ENCODE measurements at regions not wholly inside any gene's neighbourhood (a gene's known extent, or its start where the extent isn't known, plus 50 kb on each side); places are given as distances from the start of the nearest gene placed in this dataset.
"Not testable (repeated sequence)": the region's sequence is repeated elsewhere in the genome, so short reads cannot be mapped to it uniquely, and the experiment has no call there.

DNA sequence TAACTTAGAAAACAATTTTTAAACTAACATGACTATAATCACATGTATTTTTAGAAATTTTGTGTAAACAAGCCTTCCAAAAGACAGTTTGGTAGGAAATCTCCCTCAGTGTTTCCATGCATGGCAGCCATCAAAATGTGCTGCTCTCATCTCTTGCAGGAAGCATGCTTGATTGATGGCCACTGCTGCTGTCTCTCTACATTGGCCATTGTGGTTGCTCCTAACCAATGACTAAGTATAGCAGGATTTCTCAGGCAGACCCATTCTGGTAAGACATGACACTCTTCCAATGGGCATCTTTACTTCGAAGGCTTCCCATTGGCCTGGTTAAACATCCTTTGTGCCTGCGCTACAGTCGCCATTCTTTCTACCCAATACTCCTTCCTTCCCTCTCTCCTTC is 78.9 kb upstream of the GUCY1A1 start:
- TF ChIP-seq, protein P1, sequence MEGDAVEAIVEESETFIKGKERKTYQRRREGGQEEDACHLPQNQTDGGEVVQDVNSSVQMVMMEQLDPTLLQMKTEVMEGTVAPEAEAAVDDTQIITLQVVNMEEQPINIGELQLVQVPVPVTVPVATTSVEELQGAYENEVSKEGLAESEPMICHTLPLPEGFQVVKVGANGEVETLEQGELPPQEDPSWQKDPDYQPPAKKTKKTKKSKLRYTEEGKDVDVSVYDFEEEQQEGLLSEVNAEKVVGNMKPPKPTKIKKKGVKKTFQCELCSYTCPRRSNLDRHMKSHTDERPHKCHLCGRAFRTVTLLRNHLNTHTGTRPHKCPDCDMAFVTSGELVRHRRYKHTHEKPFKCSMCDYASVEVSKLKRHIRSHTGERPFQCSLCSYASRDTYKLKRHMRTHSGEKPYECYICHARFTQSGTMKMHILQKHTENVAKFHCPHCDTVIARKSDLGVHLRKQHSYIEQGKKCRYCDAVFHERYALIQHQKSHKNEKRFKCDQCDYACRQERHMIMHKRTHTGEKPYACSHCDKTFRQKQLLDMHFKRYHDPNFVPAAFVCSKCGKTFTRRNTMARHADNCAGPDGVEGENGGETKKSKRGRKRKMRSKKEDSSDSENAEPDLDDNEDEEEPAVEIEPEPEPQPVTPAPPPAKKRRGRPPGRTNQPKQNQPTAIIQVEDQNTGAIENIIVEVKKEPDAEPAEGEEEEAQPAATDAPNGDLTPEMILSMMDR (IDR thresholded peaks at IDR 0.05; ENCODE audit: partially characterized antibody, unreplicated experiment): no peak
- H3K36me3 Mint-ChIP-seq (ENCODE audit: unreplicated experiment): no peaks in the 10 kb centered on the region

DNA sequence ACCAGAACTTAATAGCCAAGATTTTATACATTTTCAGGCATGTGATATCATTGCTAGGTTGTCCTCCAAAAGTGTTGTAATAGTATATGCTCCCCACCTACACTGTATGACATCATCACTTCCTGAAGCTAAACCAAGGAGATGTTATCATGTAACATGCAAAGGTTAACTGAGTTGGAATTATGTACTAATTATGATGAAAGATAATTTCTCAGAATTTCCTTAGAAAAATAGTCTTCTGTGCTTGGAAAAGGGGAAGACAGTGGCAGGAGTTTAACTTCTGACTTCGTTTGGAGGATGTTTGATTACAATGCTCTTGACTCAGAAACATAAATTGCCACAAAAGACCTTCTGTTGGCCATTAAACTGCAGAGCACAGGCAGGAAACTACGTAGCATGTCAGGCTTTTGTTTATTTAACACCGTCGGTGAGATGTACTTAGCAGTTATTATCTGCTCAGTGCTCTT is 83.6 kb upstream of the GUCY1A1 start:
- H3K27me3 Mint-ChIP-seq (ENCODE audit: unreplicated experiment): no peaks in the 10 kb centered on the region
- H3K4me1 Mint-ChIP-seq (ENCODE audit: low read depth, unreplicated experiment): no peaks in the 10 kb centered on the region
- TF ChIP-seq, protein P1 (IDR thresholded peaks at IDR 0.05; ENCODE audit: partially characterized antibody, unreplicated experiment): no peak
- no peak overlapping the region for H3K27ac Mint-ChIP-seq (ENCODE audit: unreplicated experiment)
- H3K9me3 Mint-ChIP-seq (ENCODE audit: unreplicated experiment): no peaks in the 10 kb centered on the region
- DNase-seq: no peak
- no peaks in the 10 kb centered on the region for H3K36me3 Mint-ChIP-seq (ENCODE audit: unreplicated experiment)
- no peak overlapping the region for H3K4me3 Mint-ChIP-seq (ENCODE audit: unreplicated experiment)

More for the DNA sequence above, 78.9 kb upstream of the GUCY1A1 start:
- Mint-ChIP-seq H3K27ac (ENCODE audit: unreplicated experiment) (no peak overlapping the region), H3K27me3 (ENCODE audit: unreplicated experiment) (no peaks in the 10 kb centered on the region), H3K4me3 (ENCODE audit: unreplicated experiment) (no peak overlapping the region), H3K4me1 (ENCODE audit: low read depth, unreplicated experiment) (no peaks in the 10 kb centered on the region), H3K9me3 (ENCODE audit: unreplicated experiment) (no peaks in the 10 kb centered on the region)
- no peak for DNase-seq

DNA sequence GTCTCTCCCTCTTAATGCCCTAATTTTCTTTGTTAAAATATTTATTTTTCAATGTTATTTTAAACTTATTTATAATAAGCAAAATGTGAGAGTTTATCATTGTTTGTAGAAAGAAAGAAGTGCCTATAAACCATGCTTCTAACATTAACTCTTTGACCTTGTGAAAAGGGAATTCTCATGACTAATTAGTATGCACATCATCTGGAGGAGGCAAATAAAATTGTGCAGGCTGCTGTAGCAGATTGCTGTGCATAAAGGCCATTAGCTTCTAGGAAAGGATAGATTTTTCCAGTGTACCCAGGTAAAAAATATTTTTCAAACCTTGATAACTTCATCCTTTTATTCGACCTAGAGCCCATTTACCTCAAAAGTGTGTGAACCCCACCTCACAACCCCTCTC is 84.6 kb upstream of the GUCY1A1 start:
- DNase-seq: no peak
- no peaks in the 10 kb centered on the region for H3K36me3 Mint-ChIP-seq (ENCODE audit: unreplicated experiment)
- no peak overlapping the region for H3K4me3 Mint-ChIP-seq (ENCODE audit: unreplicated experiment)
- no peaks in the 10 kb centered on the region for H3K27me3 Mint-ChIP-seq (ENCODE audit: unreplicated experiment)
- H3K4me1 Mint-ChIP-seq (ENCODE audit: low read depth, unreplicated experiment): no peaks in the 10 kb centered on the region
- TF ChIP-seq, protein P1 (IDR thresholded peaks at IDR 0.05; ENCODE audit: partially characterized antibody, unreplicated experiment): no peak
- H3K27ac Mint-ChIP-seq (ENCODE audit: unreplicated experiment): no peak overlapping the region
- no peaks in the 10 kb centered on the region for H3K9me3 Mint-ChIP-seq (ENCODE audit: unreplicated experiment)

DNA sequence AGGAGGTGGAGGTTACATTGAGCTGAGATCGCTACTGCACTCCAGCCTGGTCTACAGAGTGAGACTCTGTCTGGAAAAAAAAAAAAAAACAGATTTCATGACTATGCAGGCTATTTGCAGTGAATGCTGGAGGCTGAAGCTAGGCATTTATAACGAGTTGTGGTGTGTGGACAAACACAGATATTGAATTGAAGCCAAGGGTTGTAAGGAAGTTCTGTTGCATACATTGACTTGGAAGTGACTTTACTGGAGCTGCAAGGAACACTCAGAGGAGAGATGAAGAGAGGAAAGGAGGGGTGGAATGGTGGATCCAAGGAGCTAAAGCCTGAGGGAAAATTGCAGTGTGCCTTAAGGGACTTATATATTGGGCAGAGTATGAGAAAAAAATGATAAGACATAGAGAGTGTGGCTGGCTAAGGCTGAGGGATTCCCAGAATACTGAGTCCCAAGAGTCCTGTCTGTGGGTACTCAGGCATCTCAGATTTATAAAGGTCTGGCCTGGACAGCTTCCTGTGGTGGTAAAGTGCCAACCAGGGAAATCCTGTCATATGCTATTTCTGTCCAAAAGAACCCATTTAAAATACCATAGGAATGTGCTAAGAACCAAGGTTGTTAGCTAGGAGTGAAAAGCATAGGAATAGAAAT is 87.8 kb upstream of the GUCY1A1 start:
- TF ChIP-seq, protein P1 (IDR thresholded peaks at IDR 0.05; ENCODE audit: partially characterized antibody, unreplicated experiment): no peak
- no peak for DNase-seq
- Mint-ChIP-seq H3K27ac (ENCODE audit: unreplicated experiment) (no peak overlapping the region), H3K36me3 (ENCODE audit: unreplicated experiment) (no peaks in the 10 kb centered on the region), H3K4me3 (ENCODE audit: unreplicated experiment) (no peak overlapping the region), H3K4me1 (ENCODE audit: low read depth, unreplicated experiment) (no peaks in the 10 kb centered on the region), H3K27me3 (ENCODE audit: unreplicated experiment) (no peaks in the 10 kb centered on the region), H3K9me3 (ENCODE audit: unreplicated experiment) (no peaks in the 10 kb centered on the region)

DNA sequence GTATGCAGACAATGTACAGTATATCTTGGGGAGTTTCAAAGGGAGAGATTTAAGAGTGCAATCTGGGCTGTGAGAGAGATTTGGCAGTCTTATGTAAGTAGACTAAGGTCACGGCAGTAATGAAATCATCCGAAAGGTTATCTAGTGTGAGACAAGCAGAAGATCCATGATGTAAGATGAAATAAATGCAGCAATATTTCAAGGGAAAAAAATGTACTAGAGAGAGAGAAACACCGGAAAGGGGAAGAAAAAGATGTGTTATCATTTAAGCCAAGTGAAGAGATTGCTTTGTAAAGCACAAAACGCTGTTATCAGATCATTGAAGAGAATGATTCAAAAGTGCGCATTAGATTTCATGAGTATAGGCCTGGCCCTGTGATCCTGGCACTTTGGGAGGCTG is 88.4 kb upstream of the GUCY1A1 start:
- H3K36me3 Mint-ChIP-seq (ENCODE audit: unreplicated experiment): no peaks in the 10 kb centered on the region
- H3K4me3 Mint-ChIP-seq (ENCODE audit: unreplicated experiment): no peak overlapping the region
- H3K27ac Mint-ChIP-seq (ENCODE audit: unreplicated experiment): no peak overlapping the region
- no peaks in the 10 kb centered on the region for H3K27me3 Mint-ChIP-seq (ENCODE audit: unreplicated experiment)
- no peaks in the 10 kb centered on the region for H3K9me3 Mint-ChIP-seq (ENCODE audit: unreplicated experiment)
- TF ChIP-seq, protein P1 (IDR thresholded peaks at IDR 0.05; ENCODE audit: partially characterized antibody, unreplicated experiment): no peak
- DNase-seq: no peak
- H3K4me1 Mint-ChIP-seq (ENCODE audit: low read depth, unreplicated experiment): no peaks in the 10 kb centered on the region

DNA sequence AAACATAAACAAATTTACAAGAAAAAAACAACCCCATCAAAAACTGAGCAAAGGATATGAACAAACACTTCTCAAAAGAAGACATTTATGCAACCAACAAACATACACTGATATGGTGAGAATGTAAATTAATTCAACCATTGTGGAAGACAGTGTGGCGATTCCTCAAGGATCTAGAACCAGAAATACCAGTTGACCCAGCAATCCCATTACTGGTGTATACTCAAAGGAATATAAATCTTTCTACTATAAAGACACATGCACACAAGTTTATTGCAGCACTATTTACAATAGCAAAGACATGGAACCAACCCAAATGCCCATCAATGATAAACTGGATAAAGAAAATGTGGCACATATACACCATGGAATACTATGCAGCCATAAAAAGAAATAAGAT is 92.3 kb upstream of the GUCY1A1 start:
- not testable (repeated sequence) for H3K4me1 Mint-ChIP-seq (ENCODE audit: low read depth, unreplicated experiment); H3K27me3 Mint-ChIP-seq (ENCODE audit: unreplicated experiment); DNase-seq

More for the DNA sequence above, 92.3 kb upstream of the GUCY1A1 start:
- H3K27ac Mint-ChIP-seq (ENCODE audit: unreplicated experiment); H3K36me3 Mint-ChIP-seq (ENCODE audit: unreplicated experiment); H3K9me3 Mint-ChIP-seq (ENCODE audit: unreplicated experiment); H3K4me3 Mint-ChIP-seq (ENCODE audit: unreplicated experiment): not testable (repeated sequence)

Data from glutamatergic neuron (in vitro differentiated cells).